ENCODE measurements at regions not wholly inside any gene's neighbourhood (a gene's known extent, or its start where the extent isn't known, plus 50 kb on each side); places are given as distances from the start of the nearest gene placed in this dataset.

- TF ChIP-seq, protein P1, sequence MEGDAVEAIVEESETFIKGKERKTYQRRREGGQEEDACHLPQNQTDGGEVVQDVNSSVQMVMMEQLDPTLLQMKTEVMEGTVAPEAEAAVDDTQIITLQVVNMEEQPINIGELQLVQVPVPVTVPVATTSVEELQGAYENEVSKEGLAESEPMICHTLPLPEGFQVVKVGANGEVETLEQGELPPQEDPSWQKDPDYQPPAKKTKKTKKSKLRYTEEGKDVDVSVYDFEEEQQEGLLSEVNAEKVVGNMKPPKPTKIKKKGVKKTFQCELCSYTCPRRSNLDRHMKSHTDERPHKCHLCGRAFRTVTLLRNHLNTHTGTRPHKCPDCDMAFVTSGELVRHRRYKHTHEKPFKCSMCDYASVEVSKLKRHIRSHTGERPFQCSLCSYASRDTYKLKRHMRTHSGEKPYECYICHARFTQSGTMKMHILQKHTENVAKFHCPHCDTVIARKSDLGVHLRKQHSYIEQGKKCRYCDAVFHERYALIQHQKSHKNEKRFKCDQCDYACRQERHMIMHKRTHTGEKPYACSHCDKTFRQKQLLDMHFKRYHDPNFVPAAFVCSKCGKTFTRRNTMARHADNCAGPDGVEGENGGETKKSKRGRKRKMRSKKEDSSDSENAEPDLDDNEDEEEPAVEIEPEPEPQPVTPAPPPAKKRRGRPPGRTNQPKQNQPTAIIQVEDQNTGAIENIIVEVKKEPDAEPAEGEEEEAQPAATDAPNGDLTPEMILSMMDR (IDR thresholded peaks at IDR 0.05; ENCODE audit: insufficient read depth, low read depth, low read length), result no peak
- TF ChIP-seq EZH2 (IDR thresholded peaks at IDR 0.05; ENCODE audit: insufficient read depth, low read length), result no peak
Measured at GRCh38 chr7:52270301-52270700, 765.1 kb upstream of the POM121L12 start.

All from astrocyte (in vitro differentiated cells and primary cell).